Glutamatergic neuron (in vitro differentiated cells): ENCODE measurements at regions not wholly inside any gene's neighbourhood (a gene's known extent, or its start where the extent isn't known, plus 50 kb on each side); places are given as distances from the start of the nearest gene placed in this dataset.
"Not testable (repeated sequence)": the region's sequence is repeated elsewhere in the genome, so short reads cannot be mapped to it uniquely, and the experiment has no call there.

Source experiments
- DNase-seq: peaks from one replicate; pipeline ENCODE4 v3.0.0; 2022
- H3K27ac Mint-ChIP-seq: one replicate; pipeline ENCODE4 v1.8.0; 2020; ENCODE audit warnings: mild to moderate bottlenecking, mixed read lengths, inconsistent platforms; ENCODE audit not compliant: unreplicated experiment
- H3K27me3 Mint-ChIP-seq: one replicate; pipeline ENCODE4 v1.8.0; 2020; ENCODE audit warnings: mild to moderate bottlenecking, moderate library complexity, mixed read lengths, inconsistent platforms; ENCODE audit not compliant: unreplicated experiment
- H3K36me3 Mint-ChIP-seq: one replicate; pipeline ENCODE4 v1.8.0; 2020; ENCODE audit warnings: mild to moderate bottlenecking, mixed read lengths, inconsistent platforms; ENCODE audit not compliant: unreplicated experiment
- H3K4me1 Mint-ChIP-seq: one replicate; pipeline ENCODE4 v1.8.0; 2020; ENCODE audit warnings: mild to moderate bottlenecking, low read depth, mixed read lengths, inconsistent platforms; ENCODE audit not compliant: unreplicated experiment
- H3K4me3 Mint-ChIP-seq: one replicate; pipeline ENCODE4 v1.8.0; 2020; ENCODE audit warnings: mild to moderate bottlenecking, mixed read lengths, inconsistent platforms; ENCODE audit not compliant: unreplicated experiment
- H3K9me3 Mint-ChIP-seq: one replicate; pipeline ENCODE4 v1.8.0; 2020; ENCODE audit warnings: mild to moderate bottlenecking, moderate library complexity, mixed read lengths, inconsistent platforms; ENCODE audit not compliant: unreplicated experiment
- CTCF ChIP-seq: fragments of 200-600 bp; sonication (generic); IDR thresholded peaks from one replicate; pipeline ENCODE4 v1.5.0; 2021; ENCODE audit not compliant: partially characterized antibody, unreplicated experiment

GRCh38 chr12:104906695-104907094 lies 51.4 kb downstream of the SLC41A2 start:
- Mint-ChIP-seq H3K4me3 (no peak overlapping the region), H3K36me3 (no peaks in the 10 kb centered on the region), H3K27ac (no peak overlapping the region), H3K4me1 (no peaks in the 10 kb centered on the region), H3K27me3 (peaks cover 2% of the 10 kb centered on the region), H3K9me3 (no peaks in the 10 kb centered on the region)
- no peak for DNase-seq
- no peak for TF ChIP-seq CTCF

DNA sequence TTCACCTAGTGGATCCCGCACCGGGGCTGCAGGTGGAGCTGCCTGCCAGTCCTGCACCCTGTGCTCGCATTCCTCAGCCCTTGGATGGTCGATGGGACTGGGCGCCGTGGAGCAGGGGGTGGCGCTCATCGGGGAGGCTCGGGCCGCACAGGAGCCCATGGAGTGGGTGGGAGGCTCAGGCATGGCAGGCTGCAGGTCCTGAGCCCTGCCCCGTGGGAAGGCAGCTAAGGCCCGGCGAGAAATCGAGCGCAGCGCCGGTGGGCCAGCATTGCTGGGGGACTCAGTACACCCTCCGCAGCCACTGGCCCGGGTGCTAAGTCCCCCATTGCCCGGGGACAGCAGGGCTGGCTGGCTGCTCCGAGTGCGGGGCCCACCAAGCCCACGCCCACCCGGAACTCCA lies 52.6 kb downstream of the SLC41A2 start:
- H3K36me3 Mint-ChIP-seq, H3K27ac Mint-ChIP-seq: not testable (repeated sequence)

DNA sequence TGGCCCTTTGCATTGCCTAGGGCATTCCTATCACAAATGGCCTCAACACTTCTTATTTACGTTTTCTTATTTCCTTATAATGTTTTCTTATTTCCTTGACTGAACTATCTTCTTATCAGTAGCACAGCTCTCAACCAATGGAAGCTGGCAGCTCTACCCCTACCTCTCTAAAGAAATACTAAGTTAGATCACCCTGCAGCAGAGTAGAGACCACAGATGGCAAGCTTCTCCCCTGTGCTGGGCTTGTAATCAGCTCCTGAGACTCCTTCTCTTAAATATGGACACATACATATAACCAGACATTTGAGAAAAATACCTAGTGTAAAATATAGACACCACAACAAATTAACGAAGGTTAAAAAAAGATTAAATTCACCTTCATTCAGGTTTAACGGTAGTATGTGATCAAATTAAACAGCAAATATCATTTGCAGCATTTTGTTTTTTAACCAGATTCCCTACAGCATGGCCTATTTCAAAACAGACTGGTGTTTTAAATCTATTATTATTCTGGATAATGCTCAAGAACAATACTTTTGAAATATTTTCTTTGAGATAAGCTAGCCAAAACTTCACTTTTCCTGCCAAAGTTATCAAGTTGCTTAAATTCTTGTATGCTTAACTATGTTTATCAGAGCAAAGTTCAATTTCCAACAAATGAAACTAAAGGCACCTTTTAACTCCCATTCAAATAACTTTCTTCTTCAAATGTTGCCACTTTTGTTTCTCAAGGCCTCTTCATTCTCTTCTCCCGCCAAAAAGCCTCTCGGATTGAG lies 54.3 kb downstream of the SLC41A2 start:
- H3K9me3 Mint-ChIP-seq = no peaks in the 10 kb centered on the region
- no peaks in the 10 kb centered on the region for H3K36me3 Mint-ChIP-seq
- no peaks in the 10 kb centered on the region for H3K4me1 Mint-ChIP-seq

More for the DNA sequence above, 52.6 kb downstream of the SLC41A2 start:
- not testable (repeated sequence) for H3K27me3 Mint-ChIP-seq, H3K4me1 Mint-ChIP-seq, DNase-seq, H3K9me3 Mint-ChIP-seq, H3K4me3 Mint-ChIP-seq

GRCh38 chr12:104902125-104902524 lies 56.0 kb downstream of the SLC41A2 start:
- H3K36me3 Mint-ChIP-seq = no peaks in the 10 kb centered on the region
- H3K27ac Mint-ChIP-seq = no peak overlapping the region
- TF ChIP-seq CTCF = no peak
- H3K4me1 Mint-ChIP-seq = no peaks in the 10 kb centered on the region
- no peak for DNase-seq
- H3K4me3 Mint-ChIP-seq = no peak overlapping the region
- H3K9me3 Mint-ChIP-seq = no peaks in the 10 kb centered on the region
- peaks cover 2% of the 10 kb centered on the region for H3K27me3 Mint-ChIP-seq

More for the DNA sequence above, 54.3 kb downstream of the SLC41A2 start:
- Mint-ChIP-seq H3K4me3 (no peak overlapping the region), H3K27ac (no peak overlapping the region), H3K27me3 (peaks cover 2% of the 10 kb centered on the region)
- no peak for TF ChIP-seq CTCF
- no peak for DNase-seq

GRCh38 chr12:104896710-104897109 lies 61.4 kb downstream of the SLC41A2 start:
- H3K27ac Mint-ChIP-seq = no peak overlapping the region
- no peaks in the 10 kb centered on the region for H3K4me1 Mint-ChIP-seq
- TF ChIP-seq CTCF = no peak
- H3K4me3 Mint-ChIP-seq = no peak overlapping the region
- DNase-seq = no peak
- no peaks in the 10 kb centered on the region for H3K9me3 Mint-ChIP-seq
- H3K36me3 Mint-ChIP-seq = no peaks in the 10 kb centered on the region
- no peaks in the 10 kb centered on the region for H3K27me3 Mint-ChIP-seq
